GM18505 (cell line): ENCODE measurements at regions not wholly inside any gene's neighbourhood (a gene's known extent, or its start where the extent isn't known, plus 50 kb on each side); places are given as distances from the start of the nearest gene placed in this dataset.
A peak's percentile ranks its signal among the peaks of the same experiment; 100 is the strongest.
"Not testable (repeated sequence)": the region's sequence is repeated elsewhere in the genome, so short reads cannot be mapped to it uniquely, and the experiment has no call there.

Experiments
- ATAC-seq: cut with Tn5 transposase; IDR thresholded peaks from one replicate; pipeline ENCODE4 v1.9.1; 2021; ENCODE audit not compliant: unreplicated experiment
- POLR2A ChIP-seq: IDR thresholded peaks from 4 replicates; pipeline ENCODE4 v1.6.1; 2011; ENCODE audit warnings: borderline replicate concordance; ENCODE audit not compliant: insufficient read depth, insufficient read length; ENCODE audit errors: extremely low read depth

DNA sequence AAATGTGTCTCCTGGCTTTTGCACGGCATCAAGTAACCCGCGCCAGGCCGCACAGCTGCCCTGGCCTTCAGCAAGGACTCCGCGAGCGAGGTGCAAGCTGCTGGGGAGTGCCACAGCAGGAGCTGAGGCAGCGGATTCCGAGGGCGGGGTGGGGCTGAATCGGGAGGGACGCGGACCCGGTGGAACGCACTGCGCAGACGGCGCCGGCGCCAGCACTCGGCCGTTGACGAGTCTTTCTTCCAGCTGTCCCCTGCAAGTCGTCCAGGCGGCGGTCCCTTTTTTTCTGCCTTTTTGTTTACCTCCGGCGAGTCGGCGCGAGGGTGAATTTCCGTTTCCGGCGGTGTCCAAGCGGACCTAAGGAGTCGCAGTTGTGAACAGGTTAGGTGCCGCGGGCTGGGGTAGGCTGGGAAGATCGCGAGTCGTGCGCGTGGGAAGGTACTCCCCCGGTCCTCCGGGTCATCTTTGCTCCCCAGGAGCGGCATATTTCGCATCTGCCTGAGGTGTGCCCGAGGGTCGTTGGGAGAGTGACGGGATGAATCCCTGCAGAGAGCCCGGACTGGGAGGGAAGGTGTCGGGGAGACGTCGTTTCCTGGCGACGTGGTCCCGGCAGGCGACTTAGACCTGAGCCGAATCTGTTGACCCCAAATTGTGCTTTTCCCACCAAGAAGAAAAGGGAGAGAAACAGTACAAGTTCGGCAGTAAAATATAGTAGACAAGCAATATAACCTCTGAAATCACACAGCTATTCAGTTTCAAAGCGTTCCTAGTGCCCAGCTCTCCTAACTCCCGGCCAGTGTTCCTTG is 124.5 kb upstream of the PTPN20 start:
- peak; percentile 38 for TF ChIP-seq POLR2A
- peak; percentile 78 for ATAC-seq

DNA sequence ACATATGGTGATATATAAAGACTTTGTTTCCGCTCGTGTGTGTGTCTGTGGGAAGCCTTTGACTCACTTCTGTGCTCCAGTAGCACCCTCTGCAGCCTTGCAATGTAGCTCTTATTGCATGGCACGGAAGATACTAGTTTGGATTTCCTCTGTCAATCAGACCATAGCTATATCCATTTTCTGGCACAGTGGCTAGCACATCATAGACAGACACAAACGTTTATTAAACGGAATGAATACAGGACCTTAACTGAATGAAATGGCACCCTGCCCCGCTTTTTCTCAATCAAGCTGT is 124.0 kb upstream of the PTPN20 start:
- no peak for TF ChIP-seq POLR2A
- ATAC-seq, result peak; percentile 48

DNA sequence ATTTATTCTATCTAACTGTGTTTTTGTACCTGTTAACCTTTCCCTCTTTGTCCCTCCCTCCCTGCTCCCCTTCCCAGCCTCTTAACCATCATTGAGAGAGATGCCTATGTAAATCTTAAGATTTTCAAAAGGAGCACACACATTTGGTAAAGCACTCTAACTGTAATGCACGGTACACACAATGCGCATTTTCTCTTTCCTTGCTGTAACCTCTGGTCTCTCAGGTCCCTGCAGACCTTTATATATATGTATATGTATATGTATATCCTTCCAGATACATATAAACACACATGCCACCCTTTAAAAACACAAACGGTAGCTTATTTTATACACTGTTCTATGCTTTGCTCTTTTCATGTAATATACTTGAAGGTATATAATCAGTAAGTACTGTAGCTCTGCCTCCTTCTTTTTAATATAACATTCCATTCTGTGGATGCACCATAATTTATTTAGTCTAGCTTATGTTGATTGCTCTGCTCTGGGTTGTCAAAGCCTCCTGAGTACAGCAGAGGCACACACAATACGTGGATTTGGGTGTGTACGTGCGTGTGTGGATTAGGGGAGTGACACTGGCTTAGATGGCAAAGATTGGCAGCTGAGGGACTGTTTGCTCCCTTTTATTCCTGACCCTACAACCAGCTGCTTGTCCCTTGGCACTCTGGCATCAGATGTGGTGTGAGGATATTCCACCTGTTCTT is 118.4 kb upstream of the PTPN20 start:
- ATAC-seq, result not testable (repeated sequence)

DNA sequence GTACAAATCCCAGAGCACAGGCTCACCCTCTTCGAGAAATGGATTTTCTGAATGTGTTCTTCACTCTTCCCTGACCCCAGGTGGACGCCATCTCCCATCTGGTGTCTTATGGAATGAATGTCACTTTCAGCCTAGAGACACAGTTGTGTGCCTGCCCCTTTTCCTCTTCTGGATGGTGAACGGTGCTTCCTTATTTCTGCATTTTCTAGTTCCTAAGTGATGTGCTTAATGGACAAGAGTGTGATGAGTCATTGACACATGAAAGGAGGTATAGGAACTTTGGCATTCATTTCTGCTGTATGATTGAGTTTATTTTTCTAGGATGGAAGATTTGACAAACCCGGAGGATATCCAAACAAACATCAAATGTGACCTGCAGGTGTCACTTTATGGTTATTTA is 114.9 kb upstream of the PTPN20 start:
- not testable (repeated sequence) for ATAC-seq

DNA sequence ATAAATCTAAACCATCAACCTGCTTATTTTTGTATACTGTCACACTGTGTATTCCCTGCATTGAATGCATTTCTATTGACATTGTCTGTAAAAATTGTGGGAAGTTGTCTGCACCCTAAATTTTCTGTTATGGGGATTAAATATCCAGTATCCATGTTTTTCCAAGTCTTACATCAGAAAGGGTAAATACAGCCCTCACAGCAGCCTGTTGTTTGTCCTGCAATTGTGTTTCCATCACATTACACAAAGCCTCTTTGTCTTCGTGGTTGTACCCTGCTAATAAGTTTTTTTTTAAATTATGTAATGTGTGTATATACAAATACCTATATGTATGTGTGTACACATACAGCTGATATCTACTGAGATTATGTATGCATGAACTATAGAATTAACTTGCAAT is 109.2 kb upstream of the PTPN20 start:
- not testable (repeated sequence) for ATAC-seq

DNA sequence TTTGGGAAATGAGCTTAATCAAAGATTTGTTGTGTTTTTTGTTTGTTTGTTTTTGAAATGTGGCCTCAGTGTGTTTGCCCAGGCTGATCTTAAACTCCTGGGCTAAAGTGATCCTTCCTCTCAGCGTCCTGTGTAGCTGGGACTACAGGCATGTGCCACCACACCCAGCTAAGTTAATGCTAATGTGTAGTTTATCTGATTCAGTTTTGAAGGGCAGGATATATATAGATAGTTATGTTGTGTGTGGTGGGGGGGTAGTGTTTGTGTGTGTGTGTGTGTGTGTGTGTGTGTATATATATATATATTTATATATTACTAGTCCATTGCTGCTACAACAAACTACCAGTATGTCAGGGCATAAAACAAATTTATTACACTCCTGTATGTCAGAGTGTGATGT is 108.1 kb upstream of the PTPN20 start:
- not testable (repeated sequence) for ATAC-seq

DNA sequence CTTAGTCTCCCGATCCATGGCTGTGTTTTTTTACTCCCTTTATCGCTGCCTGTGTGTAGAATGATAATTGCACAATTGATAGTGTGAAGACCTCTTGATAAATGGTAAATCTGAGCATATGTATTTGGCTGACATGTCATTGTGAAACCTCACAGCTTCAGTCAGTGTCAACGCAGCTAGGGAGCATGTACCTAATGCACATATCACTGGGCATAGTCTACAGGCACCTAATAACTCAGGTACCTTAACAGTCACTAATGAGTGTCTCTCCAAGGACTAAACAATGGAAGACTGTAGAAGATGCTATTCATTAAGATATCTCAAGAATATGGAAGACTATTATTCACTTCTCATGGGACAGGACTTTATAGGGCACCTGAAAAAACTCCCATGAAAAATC is 101.0 kb upstream of the PTPN20 start:
- not testable (repeated sequence) for ATAC-seq

DNA sequence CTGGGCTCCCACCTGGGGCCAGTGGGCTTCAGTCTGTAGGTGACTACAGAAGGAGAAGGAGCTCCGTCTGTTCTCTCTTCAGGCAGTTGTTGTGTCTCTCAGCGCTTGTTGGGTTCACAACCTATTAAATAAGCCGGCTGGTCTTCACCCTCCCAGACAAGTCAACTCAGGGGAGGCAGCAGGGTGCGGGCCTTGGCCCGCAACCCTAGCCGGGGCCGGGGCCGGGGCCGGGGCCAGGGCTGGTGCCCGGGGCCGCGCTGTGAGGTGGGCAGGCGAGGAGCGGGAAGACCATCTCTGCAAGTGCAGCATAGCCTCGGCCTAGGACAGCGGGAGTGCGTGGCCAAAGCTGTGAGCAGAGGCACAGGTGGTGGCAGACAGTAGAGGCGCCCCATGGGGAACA is 95.1 kb upstream of the PTPN20 start:
- not testable (repeated sequence) for ATAC-seq

DNA sequence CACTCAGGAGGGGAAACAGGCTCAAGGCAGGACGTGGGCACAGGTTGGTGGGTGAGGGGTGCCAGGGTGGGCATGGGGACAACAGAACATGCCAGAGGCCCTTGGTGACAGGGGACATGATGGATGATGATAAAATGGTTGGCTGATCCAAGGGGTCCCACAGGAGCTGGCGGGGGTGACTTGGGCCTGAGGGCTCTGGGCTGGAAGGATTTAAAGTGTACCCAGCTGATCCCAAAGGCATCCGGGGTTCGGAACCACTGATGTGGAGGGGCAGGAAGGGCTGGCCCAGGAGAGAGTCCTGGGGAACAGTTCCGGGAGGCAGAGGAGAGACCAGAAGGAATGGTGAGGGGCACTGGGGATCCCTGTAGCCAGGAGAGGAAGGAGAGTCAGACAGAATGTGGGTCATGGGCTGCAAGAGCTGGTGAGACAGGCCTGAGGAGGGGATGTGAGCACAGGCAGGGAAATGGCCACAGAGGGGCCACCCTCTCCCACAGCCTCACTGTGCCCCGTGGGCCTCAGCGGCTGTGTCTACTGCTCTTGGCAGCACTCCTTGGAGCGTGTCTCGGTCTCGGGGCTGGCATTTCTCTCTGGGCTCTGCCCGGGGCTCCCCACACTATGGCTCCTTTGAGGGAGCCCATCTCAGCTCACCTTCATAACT is 70.7 kb upstream of the PTPN20 start:
- ATAC-seq, result not testable (repeated sequence)

DNA sequence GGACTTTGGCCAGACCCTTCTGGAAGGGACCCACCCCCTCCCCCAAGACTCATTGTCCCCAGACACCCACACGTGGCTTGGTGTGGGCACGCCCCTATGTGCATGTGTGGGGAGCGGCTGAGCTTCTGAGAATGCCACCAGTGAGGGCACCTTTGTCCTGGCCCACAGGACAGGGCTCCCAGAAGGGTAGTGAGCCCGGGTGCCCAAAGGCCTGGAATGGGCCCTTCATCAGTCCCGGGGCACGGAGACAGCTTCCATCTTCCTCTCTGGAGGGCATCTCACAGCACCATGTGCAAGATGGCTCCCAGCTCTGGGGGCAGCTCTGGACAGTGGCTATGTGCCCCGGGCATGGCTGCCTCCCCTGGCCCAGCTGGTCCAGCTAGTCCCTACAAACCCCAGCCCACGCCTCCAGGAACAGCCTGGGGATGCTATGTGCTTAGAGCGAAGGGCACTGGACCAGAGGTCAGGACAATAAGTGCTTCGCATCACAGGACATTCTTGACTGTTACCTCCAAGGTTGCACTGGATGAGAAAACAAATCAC is 70.1 kb upstream of the PTPN20 start:
- not testable (repeated sequence) for ATAC-seq

DNA sequence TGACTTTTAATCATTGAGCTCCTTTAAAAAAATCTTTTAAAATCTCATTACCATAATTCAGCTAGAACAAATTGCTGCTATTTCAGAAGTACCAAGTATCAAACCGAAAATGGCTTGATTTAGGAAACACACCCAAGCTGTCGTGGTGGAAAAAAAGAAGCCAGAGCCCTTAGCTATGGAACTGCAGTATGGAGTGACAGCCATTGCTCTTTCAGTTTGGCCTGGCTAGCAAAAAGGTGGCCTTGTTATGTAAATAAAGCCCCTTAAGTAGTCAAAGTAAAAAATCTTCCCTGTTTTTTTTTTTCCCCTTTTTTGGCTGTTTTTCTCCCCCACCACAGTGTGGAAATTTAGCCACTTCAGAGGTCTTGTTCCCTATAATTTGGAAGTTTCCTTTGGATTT is 66.0 kb upstream of the PTPN20 start:
- not testable (repeated sequence) for ATAC-seq

DNA sequence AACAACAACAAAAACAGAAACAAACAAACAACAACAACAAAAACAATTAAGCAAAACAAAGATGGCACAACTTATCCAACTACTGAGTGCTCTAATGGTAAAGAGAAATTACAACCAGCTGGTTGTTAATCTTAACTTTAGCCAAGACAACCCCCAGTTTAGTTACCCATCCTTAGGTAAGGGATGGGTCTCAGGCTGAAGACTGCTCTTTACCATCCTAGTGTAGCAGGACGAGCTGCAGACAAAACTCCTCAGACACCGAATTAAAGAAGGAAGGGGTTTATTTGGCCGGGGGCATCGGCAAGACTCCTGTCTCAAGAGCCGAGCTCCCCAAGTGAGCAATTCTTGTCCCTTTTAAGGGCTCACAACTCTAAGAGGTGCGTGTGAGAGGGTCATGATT is 65.6 kb upstream of the PTPN20 start:
- ATAC-seq, result not testable (repeated sequence)

DNA sequence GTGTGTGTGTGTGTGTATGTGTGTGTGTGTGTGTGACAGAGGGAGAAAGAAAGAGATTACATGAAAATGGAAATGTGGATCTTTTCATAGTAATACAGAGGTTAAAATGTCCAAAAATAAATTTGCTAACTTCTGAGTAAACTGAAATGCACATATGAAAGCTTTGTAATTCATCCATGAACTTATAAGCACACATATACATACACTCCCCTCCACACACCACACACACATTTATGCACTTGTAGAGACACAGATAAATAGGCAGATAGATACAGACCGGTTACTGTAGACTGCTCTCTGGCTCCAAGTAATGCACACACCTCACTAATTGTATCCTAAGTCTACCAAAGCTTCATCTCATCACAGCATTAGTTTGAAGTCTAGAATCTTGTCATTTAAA is 50.5 kb upstream of the PTPN20 start:
- not testable (repeated sequence) for ATAC-seq
